Caco-2 (cell line): ENCODE measurements at regions not wholly inside any gene's neighbourhood (a gene's known extent, or its start where the extent isn't known, plus 50 kb on each side); places are given as distances from the start of the nearest gene placed in this dataset.

Experiments
- BruUV-seq: library from RNA; stranded (reverse); fragments of 400-500 nt; replicated peaks from 2 replicates; lab custom pipeline; 2021; lab: Mats Ljungman, UMichigan
- CTCF ChIA-PET: fragments of 300-600 bp; sonication (Branson Sonifier 250); formaldehyde crosslinking; loops from one replicate; lab custom pipeline; 2022; ENCODE audit warnings: antibody characterized with exemption; lab: Charles Lee
- POLR2A ChIA-PET: fragments of 300-600 bp; sonication (Branson Sonifier 250); formaldehyde crosslinking; loops from one replicate; lab custom pipeline; 2022; ENCODE audit warnings: antibody characterized with exemption; lab: Charles Lee
- DNase-seq, 2 experiments: peaks; one replicate each; pipeline versions ENCODE4 v3.0.0 to v3.0.0-alpha.2; 2020 to 2022
- H3K27me3 ChIP-seq: replicated peaks from 2 replicates; pipeline ENCODE4 v1.6.0; 2011; ENCODE audit warnings: low read length; ENCODE audit not compliant: control insufficient read depth, insufficient read depth
- H3K36me3 ChIP-seq: 2 replicates; pipeline ENCODE4 v1.5.1; 2011; ENCODE audit warnings: low read length; ENCODE audit not compliant: control insufficient read depth, insufficient read depth
- H3K4me1 ChIP-seq: fragments of 250-450 bp; sonication (Bioruptor Pico); 2 replicates; pipeline ENCODE4 v1.5.1; 2020; ENCODE audit warnings: mild to moderate bottlenecking
- H3K4me3 ChIP-seq: 2 replicates; pipeline ENCODE4 v1.5.1; 2011; ENCODE audit warnings: low read depth, mild to moderate bottlenecking, control low read depth, low read length
- H3K9me3 ChIP-seq: fragments of 250-450 bp; sonication (Bioruptor Pico); 2 replicates; pipeline ENCODE4 v1.5.1; 2020; ENCODE audit warnings: mild to moderate bottlenecking, moderate library complexity
- H3K27ac Mint-ChIP-seq: one replicate; pipeline ENCODE4 v1.8.0; 2022; ENCODE audit warnings: mixed read lengths; ENCODE audit not compliant: unreplicated experiment
- H3K27me3 Mint-ChIP-seq: one replicate; pipeline ENCODE4 v1.8.0; 2022; ENCODE audit warnings: mixed read lengths; ENCODE audit not compliant: insufficient read depth, unreplicated experiment
- H3K36me3 Mint-ChIP-seq: one replicate; pipeline ENCODE4 v1.8.0; 2022; ENCODE audit warnings: mild to moderate bottlenecking, mixed read lengths; ENCODE audit not compliant: insufficient read depth, unreplicated experiment
- H3K4me1 Mint-ChIP-seq: one replicate; pipeline ENCODE4 v1.8.0; 2022; ENCODE audit warnings: low read depth, mixed read lengths; ENCODE audit not compliant: unreplicated experiment
- H3K4me3 Mint-ChIP-seq: one replicate; pipeline ENCODE4 v1.8.0; 2022; ENCODE audit warnings: mild to moderate bottlenecking, moderate library complexity, mixed read lengths; ENCODE audit not compliant: unreplicated experiment
- H3K9me3 Mint-ChIP-seq: one replicate; pipeline ENCODE4 v1.8.0; 2022; ENCODE audit warnings: mixed read lengths; ENCODE audit not compliant: unreplicated experiment
- intact Hi-C: fragments of 100-400 bp; cut with micrococcal nuclease; formaldehyde crosslinking; loops from one replicate; pipeline ENCODE4 v1.10.0; 2022; ENCODE audit not compliant: unreplicated experiment
- TF ChIP-seq, protein P1 (sequence below), 2 experiments: fragments of 200-600 bp in 1 of 2; IDR thresholded peaks; 1 replicate in 1 of 2; 2 replicates in 1 of 2; pipeline versions ENCODE4 v1.5.1 to v1.8.0; 2011 to 2022; ENCODE audit warnings: antibody characterized with exemption in 1 of 2, control low read depth in 1 of 2, inconsistent platforms in 1 of 2, low read depth in 1 of 2, low read length in 1 of 2, mild to moderate bottlenecking in 1 of 2, moderate library complexity in 1 of 2; ENCODE audit not compliant: insufficient read depth in 1 of 2, severe bottlenecking in 1 of 2, unreplicated experiment in 1 of 2

DNA sequence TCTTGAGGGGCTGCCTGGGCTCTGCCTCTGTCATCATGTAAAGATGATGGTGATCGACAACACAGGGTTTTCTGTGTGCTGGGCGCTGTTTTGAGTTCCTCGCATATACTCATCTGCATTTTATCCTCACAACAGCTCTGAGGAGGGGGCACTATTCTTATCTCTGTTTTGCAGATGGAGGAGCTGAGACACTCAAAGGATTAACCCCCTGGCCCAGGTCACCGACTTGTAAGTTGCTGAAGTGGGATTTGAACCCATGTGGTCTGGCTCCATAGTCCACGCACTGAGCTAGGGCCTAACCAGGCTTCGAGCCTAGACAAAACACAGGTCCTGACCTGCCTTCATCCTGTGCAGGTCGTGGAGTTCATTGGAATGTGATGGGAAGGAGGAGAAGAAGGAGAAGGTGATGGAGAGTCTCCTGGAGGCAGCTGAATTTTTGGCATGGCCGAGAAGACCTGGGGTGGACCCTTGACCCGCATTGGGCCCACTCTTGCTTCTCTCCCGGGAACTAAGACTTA lies 140.0 kb downstream of the ASCL4 start:
- Mint-ChIP-seq H3K9me3 (no peaks in the 10 kb centered on the region), H3K36me3 (no peaks in the 10 kb centered on the region), H3K4me3 (no peak overlapping the region), H3K27me3 (peaks cover 3% of the 10 kb centered on the region), H3K27ac (no peak overlapping the region), H3K4me1 (no peaks in the 10 kb centered on the region)
- Histone ChIP-seq H3K36me3 (no peaks in the 10 kb centered on the region), H3K4me1 (peaks cover 5% of the 10 kb centered on the region; the same call in 1 of the 2 replicates), H3K9me3 (no peaks in the 10 kb centered on the region), H3K27me3 (no peaks in the 10 kb centered on the region), H3K4me3 (no peak overlapping the region)
- CTCF ChIA-PET, result interaction anchor here (0.6 kb wide), 1 partner anchor 15 kb away, joined by 3 read pairs; no protein-coding TSS in a partner anchor
- TF ChIP-seq, protein P1, sequence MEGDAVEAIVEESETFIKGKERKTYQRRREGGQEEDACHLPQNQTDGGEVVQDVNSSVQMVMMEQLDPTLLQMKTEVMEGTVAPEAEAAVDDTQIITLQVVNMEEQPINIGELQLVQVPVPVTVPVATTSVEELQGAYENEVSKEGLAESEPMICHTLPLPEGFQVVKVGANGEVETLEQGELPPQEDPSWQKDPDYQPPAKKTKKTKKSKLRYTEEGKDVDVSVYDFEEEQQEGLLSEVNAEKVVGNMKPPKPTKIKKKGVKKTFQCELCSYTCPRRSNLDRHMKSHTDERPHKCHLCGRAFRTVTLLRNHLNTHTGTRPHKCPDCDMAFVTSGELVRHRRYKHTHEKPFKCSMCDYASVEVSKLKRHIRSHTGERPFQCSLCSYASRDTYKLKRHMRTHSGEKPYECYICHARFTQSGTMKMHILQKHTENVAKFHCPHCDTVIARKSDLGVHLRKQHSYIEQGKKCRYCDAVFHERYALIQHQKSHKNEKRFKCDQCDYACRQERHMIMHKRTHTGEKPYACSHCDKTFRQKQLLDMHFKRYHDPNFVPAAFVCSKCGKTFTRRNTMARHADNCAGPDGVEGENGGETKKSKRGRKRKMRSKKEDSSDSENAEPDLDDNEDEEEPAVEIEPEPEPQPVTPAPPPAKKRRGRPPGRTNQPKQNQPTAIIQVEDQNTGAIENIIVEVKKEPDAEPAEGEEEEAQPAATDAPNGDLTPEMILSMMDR (IDR thresholded peaks at IDR 0.05; ENCODE audit: insufficient read depth in 1 of 2, low read depth in 1 of 2, low read length in 1 of 2, severe bottlenecking in 1 of 2, unreplicated experiment in 1 of 2), result no peak
- no TSS peak for BruUV-seq
- intact Hi-C loops, result no loop called here
- no peak for DNase-seq
- POLR2A ChIA-PET, result no interaction called here

DNA sequence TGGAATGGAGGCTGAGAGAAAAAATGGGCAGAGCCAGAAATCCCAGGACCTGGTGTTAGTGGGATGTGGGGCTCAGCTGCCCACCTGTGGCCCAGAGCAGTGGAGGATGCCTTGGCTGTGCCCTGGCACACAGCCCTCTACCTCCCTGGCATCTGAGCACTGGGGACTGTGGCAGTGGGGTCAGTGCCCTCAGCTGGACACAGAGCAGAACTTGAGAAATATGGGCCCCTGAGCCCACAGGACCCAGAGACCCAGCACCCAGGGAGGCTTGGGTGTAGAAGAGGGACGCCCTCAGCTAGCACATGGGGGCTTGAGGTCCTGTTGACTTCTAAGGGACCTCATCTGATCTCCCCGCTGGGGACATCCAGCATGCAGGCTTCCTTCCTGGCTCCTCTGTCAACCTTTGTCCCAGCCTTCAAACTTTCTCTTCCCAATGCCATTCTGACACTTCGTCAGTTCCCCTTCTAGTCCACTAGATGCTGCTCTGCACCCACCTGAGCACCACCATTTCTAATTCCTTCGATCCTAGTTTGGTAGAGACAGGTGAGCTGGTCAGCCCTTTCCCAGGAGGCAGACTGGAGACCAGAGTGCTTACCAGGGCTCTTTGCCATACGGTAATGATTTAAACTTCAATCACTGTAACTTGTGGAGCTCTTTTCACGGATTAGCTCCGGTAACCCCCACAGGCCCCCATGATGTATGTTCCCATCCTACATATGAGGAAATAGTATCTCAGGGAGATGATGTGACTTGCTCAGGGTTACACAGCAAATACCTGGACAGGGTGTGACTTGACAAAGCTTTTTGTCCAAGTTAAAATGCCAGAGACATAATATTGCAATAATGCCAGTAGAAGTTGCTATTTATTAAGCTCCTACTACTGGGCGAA lies 143.7 kb downstream of the ASCL4 start:
- H3K4me1 Mint-ChIP-seq, result no peaks in the 10 kb centered on the region

DNA sequence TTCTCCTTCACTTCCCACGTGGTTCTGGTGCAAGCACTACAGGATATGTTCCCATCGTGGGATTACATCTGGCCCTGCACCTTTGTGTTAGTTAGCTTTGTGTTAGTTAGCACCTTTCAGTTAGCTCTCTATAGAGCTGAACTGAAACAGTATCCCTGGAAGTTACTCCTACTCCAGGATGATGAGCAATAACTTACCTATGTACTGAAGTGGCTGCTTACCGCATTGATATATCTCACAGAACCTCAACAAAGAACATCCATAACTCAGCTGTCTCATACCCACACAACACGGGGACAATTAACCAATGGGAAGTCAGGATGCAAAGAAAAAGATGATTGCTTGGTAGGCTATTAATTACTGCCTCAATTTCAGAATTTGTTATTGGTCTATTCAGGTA lies 146.6 kb downstream of the ASCL4 start:
- H3K4me1 ChIP-seq, result peaks cover 5% of the 10 kb centered on the region; the same call in 1 of the 2 replicates
- POLR2A ChIA-PET, result no interaction called here
- H3K27me3 Mint-ChIP-seq, result peaks cover 12% of the 10 kb centered on the region
- H3K36me3 ChIP-seq, result no peaks in the 10 kb centered on the region
- H3K36me3 Mint-ChIP-seq, result no peaks in the 10 kb centered on the region
- intact Hi-C loops, result no loop called here
- BruUV-seq, result no TSS peak
- H3K4me1 Mint-ChIP-seq, result no peaks in the 10 kb centered on the region
- H3K27me3 ChIP-seq, result no peaks in the 10 kb centered on the region
- TF ChIP-seq, protein P1 (IDR thresholded peaks at IDR 0.05; ENCODE audit: insufficient read depth in 1 of 2, low read depth in 1 of 2, low read length in 1 of 2, severe bottlenecking in 1 of 2, unreplicated experiment in 1 of 2), result no peak
- DNase-seq, result no peak
- CTCF ChIA-PET, result no interaction called here
- no peak overlapping the region for H3K27ac Mint-ChIP-seq
- H3K4me3 Mint-ChIP-seq, result no peak overlapping the region
- H3K9me3 ChIP-seq, result no peaks in the 10 kb centered on the region
- H3K9me3 Mint-ChIP-seq, result no peaks in the 10 kb centered on the region
- H3K4me3 ChIP-seq, result no peak overlapping the region

More for the DNA sequence above, 143.7 kb downstream of the ASCL4 start:
- BruUV-seq, result no TSS peak
- Mint-ChIP-seq H3K27ac (no peak overlapping the region), H3K27me3 (peaks cover 9% of the 10 kb centered on the region), H3K9me3 (no peaks in the 10 kb centered on the region), H3K4me3 (no peak overlapping the region), H3K36me3 (no peaks in the 10 kb centered on the region)
- intact Hi-C loops, result loop anchor here (1.0 to 5.0 kb wide), 5 partner anchors 11 to 594 kb away; no protein-coding TSS in a partner anchor
- TF ChIP-seq, protein P1 (IDR thresholded peaks at IDR 0.05; ENCODE audit: insufficient read depth in 1 of 2, low read depth in 1 of 2, low read length in 1 of 2, severe bottlenecking in 1 of 2, unreplicated experiment in 1 of 2), result peak; percentile 87 to 93
- ChIA-PET CTCF (interaction anchor here (0.7 to 1.5 kb wide), 10 partner anchors 9 to 277 kb away, joined by 3 to 12 read pairs (median 4); no protein-coding TSS in a partner anchor), POLR2A (no interaction called here)
- Histone ChIP-seq H3K4me3 (no peak overlapping the region), H3K4me1 (peaks cover 5% of the 10 kb centered on the region; the same call in 1 of the 2 replicates), H3K27me3 (no peaks in the 10 kb centered on the region), H3K9me3 (no peaks in the 10 kb centered on the region), H3K36me3 (no peaks in the 10 kb centered on the region)
- DNase-seq, result peak; percentile 58 to 61
